ENCODE measurements at regions not wholly inside any gene's neighbourhood (a gene's known extent, or its start where the extent isn't known, plus 50 kb on each side); places are given as distances from the start of the nearest gene placed in this dataset.

GRCh38 chr5:28558196-28558595 is 1519.8 kb upstream of the CDH9 start:
- TF ChIP-seq CTCF (conservative IDR thresholded peaks at IDR 0.05; ENCODE audit: low read depth in 2 of 2), result no peak
- no peak for TF ChIP-seq ZNF114 (CRISPR knock-in tag; IDR thresholded peaks at IDR 0.05)
- no peak for TF ChIP-seq POLR2AphosphoS5 (IDR thresholded peaks at IDR 0.05; ENCODE audit: low read depth)
- TF ChIP-seq CREB1 (CRISPR knock-in tag; IDR thresholded peaks at IDR 0.05; ENCODE audit: low read depth), result no peak
- TF ChIP-seq EZH2phosphoT487 (IDR thresholded peaks at IDR 0.05; ENCODE audit: unreplicated experiment), result no peak
- TF ChIP-seq EZH2 (IDR thresholded peaks at IDR 0.05; ENCODE audit: low read depth, unreplicated experiment), result no peak

All from GM23338 (cell line).